ENCODE measurements at regions not wholly inside any gene's neighbourhood (a gene's known extent, or its start where the extent isn't known, plus 50 kb on each side); places are given as distances from the start of the nearest gene placed in this dataset.
"Not testable (repeated sequence)": the region's sequence is repeated elsewhere in the genome, so short reads cannot be mapped to it uniquely, and the experiment has no call there.

GRCh38 chr13:33676045-33676989 lies 141.6 kb upstream of the RFC3 start:
- ATAC-seq, result no peak

GRCh38 chr13:33677215-33677614 lies 140.7 kb upstream of the RFC3 start:
- no peak for ATAC-seq

DNA sequence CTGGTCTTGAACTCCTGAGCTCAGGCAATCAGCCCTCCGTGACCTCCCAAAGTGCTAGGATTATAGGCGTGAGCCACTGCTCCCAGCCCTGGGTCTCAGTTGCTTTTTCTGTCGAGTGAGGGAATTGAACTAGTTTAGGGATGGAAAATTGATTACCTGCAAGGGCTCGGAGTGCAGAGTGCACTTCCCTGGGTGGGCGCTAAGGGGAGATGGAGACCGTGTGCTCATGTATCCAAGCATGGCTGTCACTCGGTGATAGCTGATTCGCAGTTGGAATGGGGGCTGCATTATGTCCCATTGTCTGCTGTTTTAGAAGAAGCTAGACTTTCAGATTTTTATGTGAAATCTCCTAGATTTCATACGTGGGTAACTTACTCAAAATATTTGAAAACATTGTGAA lies 139.9 kb upstream of the RFC3 start:
- no peak for ATAC-seq

- peak; percentile 89 to 93 for ATAC-seq
Measured at GRCh38 chr13:33678906-33679657, 138.9 kb upstream of the RFC3 start.

DNA sequence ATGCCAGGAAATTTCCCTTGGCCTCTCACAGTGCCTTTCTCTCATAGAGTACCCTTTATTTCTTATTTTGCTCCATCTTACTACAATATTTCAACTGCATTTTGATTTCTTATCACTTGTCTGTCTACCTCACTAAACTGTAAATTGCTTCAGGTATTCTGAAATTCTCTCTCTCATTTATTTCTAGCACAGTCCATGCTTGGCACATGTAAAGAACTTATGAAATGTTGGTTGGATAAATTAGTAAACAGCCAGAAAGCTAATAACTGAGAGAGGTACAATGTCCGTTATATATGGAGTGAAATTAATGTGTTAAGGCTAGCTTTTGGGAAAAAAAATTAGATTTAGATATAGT lies 138.3 kb upstream of the RFC3 start:
- ATAC-seq, result no peak

- no peak for ATAC-seq
Measured at GRCh38 chr13:33682020-33682564, 135.9 kb upstream of the RFC3 start.

- not testable (repeated sequence) for ATAC-seq
Measured at GRCh38 chr13:33682646-33683045, 135.3 kb upstream of the RFC3 start.

DNA sequence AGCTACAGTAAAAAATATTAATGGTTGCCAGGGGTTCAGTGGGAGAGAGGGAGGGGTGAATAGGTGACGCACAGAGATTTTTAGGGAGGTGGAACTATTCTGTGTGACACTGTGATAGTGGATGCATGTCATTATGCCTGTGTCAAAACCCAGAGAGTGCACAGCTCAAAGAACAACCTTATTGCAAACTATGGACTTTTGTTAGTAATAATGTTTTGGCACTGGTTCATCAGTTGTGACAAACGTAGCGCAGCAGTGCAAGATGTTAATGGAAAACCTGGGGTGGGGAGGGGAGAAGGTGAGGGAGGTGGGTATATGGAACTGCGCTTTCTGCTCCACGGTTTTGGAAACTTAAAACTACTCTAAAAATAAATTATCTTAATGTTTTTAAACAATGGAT lies 134.6 kb upstream of the RFC3 start:
- no peak for ATAC-seq

DNA sequence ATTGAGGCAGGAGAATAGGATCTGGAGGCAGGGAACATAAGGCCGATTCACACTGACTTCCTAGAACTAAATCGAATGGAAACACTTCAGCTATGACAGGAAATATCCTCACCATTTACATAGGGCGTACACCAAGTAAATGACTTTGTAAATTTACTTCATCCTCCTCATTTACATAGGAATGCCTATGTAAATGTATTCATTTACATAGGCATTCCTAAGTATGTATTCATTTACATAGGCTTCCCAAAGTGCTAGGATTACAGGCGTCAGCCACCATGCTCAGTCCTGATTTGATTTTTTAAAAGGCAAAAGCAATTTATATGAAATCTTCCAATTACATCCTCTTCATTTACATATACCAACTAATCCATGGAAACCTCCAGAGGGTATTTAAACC lies 133.1 kb upstream of the RFC3 start:
- ATAC-seq, result no peak

GRCh38 chr13:33686772-33687480 lies 131.0 kb upstream of the RFC3 start:
- no peak for ATAC-seq

DNA sequence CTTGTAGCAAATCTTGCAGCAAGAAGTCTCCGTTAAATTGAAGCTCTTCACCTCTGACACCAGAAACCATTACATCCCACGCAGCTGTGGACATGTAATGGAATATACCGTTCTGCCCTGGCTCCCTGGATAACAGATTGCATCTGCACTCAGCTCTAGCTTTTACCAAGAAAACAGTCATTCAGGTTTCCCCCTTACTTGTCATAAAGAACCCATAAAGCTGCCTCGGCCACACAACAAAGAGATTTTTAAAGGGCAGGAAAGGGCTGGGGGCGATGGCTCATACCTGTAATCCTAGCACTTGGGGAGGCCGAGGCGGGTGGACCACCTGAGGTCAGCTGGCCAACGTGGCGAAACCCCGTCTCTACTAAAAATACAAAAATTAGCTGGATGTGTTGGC lies 127.6 kb upstream of the RFC3 start:
- ATAC-seq, result no peak

GRCh38 chr13:33691980-33692379 lies 126.0 kb upstream of the RFC3 start:
- ATAC-seq, result no peak

GRCh38 chr13:33692531-33692930 lies 125.4 kb upstream of the RFC3 start:
- ATAC-seq, result no peak

DNA sequence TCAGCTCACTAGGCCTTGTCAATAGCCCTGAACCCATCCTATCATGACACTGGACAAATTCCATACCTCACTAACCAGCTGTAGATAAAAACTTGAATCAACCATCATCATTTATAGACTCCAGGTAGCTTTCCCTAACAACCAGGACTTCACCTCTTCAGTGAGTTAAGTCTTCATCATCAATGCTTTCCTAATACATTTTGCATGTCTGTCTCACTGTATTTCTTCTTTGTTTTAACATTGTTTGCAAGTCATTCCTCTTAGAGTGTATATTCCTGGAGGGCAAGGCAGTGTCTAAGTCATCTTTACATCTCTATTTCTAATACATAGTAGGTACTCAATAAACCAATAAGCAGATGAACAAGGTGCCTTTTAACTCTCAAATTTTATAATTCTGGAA lies 123.4 kb upstream of the RFC3 start:
- ATAC-seq, result no peak

DNA sequence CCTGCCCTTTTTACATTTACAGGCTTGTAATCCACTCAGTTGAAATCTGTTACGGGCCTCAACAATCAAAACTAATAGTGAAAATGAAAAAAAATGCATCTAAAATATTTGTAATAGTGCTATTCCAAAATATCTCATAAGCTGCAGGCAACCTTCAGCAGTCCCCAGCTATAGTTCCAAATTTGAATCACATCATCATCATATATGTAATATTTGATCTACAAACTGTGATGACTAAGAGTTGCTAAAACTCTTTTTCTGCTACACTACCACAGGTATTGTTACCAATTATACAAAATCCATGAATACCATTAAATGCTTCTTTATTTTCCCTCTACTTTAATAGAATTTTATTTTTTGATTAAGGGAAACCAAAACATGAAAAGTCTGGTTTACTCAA lies 121.4 kb upstream of the RFC3 start:
- ATAC-seq, result peak in 1 of 2 donors; percentile 41

DNA sequence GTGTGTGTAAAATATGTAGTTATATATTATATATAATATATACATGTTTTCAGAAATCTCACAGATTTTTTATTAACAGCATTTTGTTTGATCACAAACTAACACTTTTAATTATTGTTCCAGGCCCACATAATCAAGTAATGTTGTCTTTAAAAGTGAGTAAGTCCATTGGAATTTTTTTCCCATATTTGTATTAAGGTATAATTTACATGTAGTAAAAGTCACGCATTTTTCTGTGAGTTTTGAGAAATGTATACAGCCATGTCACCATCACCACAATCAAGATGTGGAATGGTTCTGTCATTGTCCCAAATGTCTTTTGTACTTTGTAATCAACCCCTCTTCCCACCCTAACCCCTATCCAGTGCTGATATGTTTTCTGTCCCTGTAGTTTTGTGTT lies 120.0 kb upstream of the RFC3 start:
- no peak for ATAC-seq

DNA sequence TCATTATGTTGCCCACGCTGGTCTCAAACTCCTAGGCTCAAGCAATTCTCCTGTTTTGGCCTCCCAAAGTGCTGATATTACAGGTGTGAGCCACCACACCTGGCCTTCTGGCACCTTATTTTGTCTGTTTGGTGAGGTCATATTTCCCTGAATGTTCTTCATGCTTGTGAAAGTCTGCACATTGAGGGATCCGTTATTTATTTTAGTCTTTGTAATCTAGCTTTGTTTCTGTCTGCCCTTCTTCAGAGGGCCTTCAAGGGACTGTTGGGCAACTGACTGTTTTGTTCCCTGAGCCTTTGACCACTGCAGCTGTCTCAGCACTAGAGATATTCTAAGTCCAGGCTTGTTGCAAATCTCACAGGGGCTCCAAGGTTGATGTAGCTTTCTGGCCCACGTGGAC lies 110.5 kb upstream of the RFC3 start:
- no peak for ATAC-seq

DNA sequence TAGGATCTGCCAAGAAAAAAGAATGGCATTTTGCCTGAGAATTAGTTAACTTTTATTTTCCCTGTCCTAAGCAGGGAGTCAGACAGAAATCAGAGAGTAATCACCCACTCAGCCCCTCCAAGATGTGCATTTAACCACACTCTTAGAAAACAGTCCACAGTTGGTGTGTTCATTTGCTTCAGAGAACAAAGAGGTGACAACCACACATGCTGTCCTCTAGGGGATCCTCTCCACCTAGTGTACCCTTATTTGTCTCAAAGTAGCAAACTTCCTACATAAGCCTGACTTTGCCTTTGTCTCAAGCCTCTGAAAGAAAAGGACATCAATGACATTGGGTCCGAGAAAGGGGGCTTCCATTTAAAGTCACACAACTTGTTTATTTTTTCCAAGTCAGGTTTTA lies 107.0 kb upstream of the RFC3 start:
- ATAC-seq, result no peak

DNA sequence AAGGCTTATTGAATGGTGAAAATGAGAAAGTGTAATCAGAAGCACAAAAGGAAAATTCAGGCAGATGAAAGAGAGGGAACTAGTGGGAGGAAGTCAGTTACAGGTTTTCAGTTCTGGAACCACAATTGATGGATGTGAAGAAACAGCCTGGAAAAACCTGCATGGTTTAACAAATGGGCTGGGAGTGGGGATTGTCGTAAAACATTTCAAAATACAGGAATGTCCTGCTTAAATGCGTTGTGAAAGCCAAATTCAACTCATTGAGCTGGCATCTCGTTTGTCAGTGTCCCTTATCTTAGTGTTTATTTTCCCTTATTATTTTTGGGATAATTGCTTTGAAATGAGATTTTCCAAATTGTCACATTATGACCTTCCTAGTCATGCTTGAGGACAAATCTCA lies 106.5 kb upstream of the RFC3 start:
- no peak for ATAC-seq

DNA sequence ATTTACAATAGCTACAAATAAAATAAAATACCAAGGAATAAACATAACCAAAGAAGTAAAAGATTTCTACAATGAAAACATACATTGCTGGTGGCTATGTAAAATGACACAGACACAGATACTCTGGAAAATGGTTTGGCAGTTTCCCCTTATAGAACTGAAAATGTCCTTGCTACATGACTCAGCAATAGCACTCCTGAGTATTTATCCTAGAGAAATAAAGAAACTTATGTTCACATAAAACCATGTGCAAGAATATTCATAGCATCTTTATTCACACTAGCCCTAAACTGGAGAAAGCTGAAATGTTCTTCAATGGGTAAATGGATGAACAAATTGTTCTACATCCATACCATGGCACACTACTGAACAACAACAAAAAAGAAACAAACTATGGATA lies 100.2 kb upstream of the RFC3 start:
- no peak for ATAC-seq

- no peak for ATAC-seq
Measured at GRCh38 chr13:33721724-33722123, 96.2 kb upstream of the RFC3 start.

- ATAC-seq, result peak; percentile 52 to 79
Measured at GRCh38 chr13:33722216-33722915, 95.6 kb upstream of the RFC3 start.

GRCh38 chr13:33723365-33723764 lies 94.6 kb upstream of the RFC3 start:
- ATAC-seq, result no peak

All from activated CD4-positive, CD25-positive, alpha-beta regulatory T cell treated with anti-CD3 and anti-CD28 coated beads, Interleukin-2, amount 50 U/mL, for 24 hours (primary cell).